Body of pancreas (tissue), 4 donors: ENCODE measurements at regions not wholly inside any gene's neighbourhood (a gene's known extent, or its start where the extent isn't known, plus 50 kb on each side); places are given as distances from the start of the nearest gene placed in this dataset.

Experiments used
- ATAC-seq: fragments of 150-250 bp; one replicate; pipeline ENCODE4 v1.9.1; 2016
- DNase-seq, 4 donors: peaks; one replicate each; pipeline ENCODE4 v3.0.0-alpha.2; 2019
- H3K27ac ChIP-seq, 4 donors: fragments of 200-600 bp; sonication (generic); 1 replicate in 3 of 4; 2 replicates in 1 of 4; pipeline versions ENCODE4 v1.5.1 to v1.6.1; 2016 to 2019; ENCODE audit warnings: mild to moderate bottlenecking in 1 of 4, mixed read lengths in 1 of 4, moderate library complexity in 1 of 4
- H3K27me3 ChIP-seq, 2 donors: fragments of 200-600 bp; sonication (generic); one replicate each; pipeline ENCODE4 v1.6.0; 2016; ENCODE audit warnings: mild to moderate bottlenecking in 1 of 2
- H3K36me3 ChIP-seq, 2 donors: fragments of 200-600 bp; sonication (generic); replicated peaks in 1 of 2; 2 replicates each; pipeline ENCODE4 v1.5.1; 2016; ENCODE audit warnings: low read depth in 2 of 2; ENCODE audit not compliant: insufficient read depth in 1 of 2
- H3K4me1 ChIP-seq: fragments of 200-600 bp; sonication (generic); one replicate; pipeline ENCODE4 v1.6.0; 2016
- H3K4me3 ChIP-seq, 2 donors: fragments of 200-600 bp; sonication (generic); 1 replicate in 1 of 2; 2 replicates in 1 of 2; pipeline ENCODE4 v1.5.1; 2016 to 2019
- H3K9me3 ChIP-seq, 3 donors: fragments of 200-600 bp; sonication (generic); 1 replicate in 2 of 3; 2 replicates in 1 of 3; pipeline ENCODE4 v1.5.1; 2016
- CTCF ChIP-seq, 7 experiments: fragments of 450-650 bp in 4 of 7; fragments of 200-600 bp in 3 of 7; sonication (generic) in 3 of 7; IDR thresholded peaks; one replicate each; pipeline ENCODE4 v1.5.1; 2016 to 2019; ENCODE audit warnings: antibody characterized with exemption in 7 of 7
- POLR2A ChIP-seq, 3 donors: fragments of 450-650 bp; IDR thresholded peaks; one replicate each; pipeline ENCODE4 v1.6.1; 2016; ENCODE audit warnings: antibody characterized with exemption in 3 of 3, mild to moderate bottlenecking in 2 of 3
- WGBS, 2 donors: methylation state at CpG; one replicate each; pipeline ENCODE4 v1.1.5; 2017; 5-methylcytosine and 5-hydroxymethylcytosine counted together
- intact Hi-C: fragments of 100-400 bp; cut with DNase I; formaldehyde crosslinking; loops from one replicate; pipeline ENCODE4 v1.15.1; 2023

- H3K9me3 ChIP-seq: no peaks in the 10 kb centered on the region
- no peaks in the 10 kb centered on the region for H3K36me3 ChIP-seq
- intact Hi-C loops: no loop called here
- WGBS, 2 donors: 30 to 38% methylated on average over 5 of the region's 5 CpGs
- DNase-seq (no peak), ATAC-seq (no peak)
- TF ChIP-seq CTCF (IDR thresholded peaks at IDR 0.05) (no peak), POLR2A (IDR thresholded peaks at IDR 0.05) (no peak)
- no peak overlapping the region for H3K27ac ChIP-seq
- peaks cover 7% of the 10 kb centered on the region for H3K4me1 ChIP-seq
- H3K27me3 ChIP-seq: no peaks in the 10 kb centered on the region
- no peak overlapping the region for H3K4me3 ChIP-seq
Measured at GRCh38 chr12:41936333-41936732, 208.3 kb downstream of the GXYLT1 start.

GRCh38 chr12:41935911-41936310 is 208.8 kb downstream of the GXYLT1 start:
- no peak for ATAC-seq
- H3K4me3 ChIP-seq: no peak overlapping the region
- peaks cover 7% of the 10 kb centered on the region for H3K4me1 ChIP-seq
- no peaks in the 10 kb centered on the region for H3K36me3 ChIP-seq
- no peak for TF ChIP-seq CTCF (IDR thresholded peaks at IDR 0.05)
- no peak for TF ChIP-seq POLR2A (IDR thresholded peaks at IDR 0.05)
- no peak for DNase-seq
- 55 to 70% methylated on average over 3 of the region's 3 CpGs for WGBS, 2 donors
- no peaks in the 10 kb centered on the region for H3K9me3 ChIP-seq
- no peak overlapping the region for H3K27ac ChIP-seq
- H3K27me3 ChIP-seq: no peaks in the 10 kb centered on the region
- intact Hi-C loops: no loop called here

- whole genome bisulfite sequencing, 2 donors: 2% methylated on average over 31 to 35 of the region's 35 CpGs
- H3K27me3 ChIP-seq: no peaks in the 10 kb centered on the region
- H3K36me3 ChIP-seq: no peaks in the 10 kb centered on the region
- H3K9me3 ChIP-seq: no peaks in the 10 kb centered on the region
- no peak overlapping the region for H3K27ac ChIP-seq
- intact Hi-C loops: no loop called here
- peaks cover 7% of the 10 kb centered on the region for H3K4me1 ChIP-seq
- DNase-seq (peak; percentile 42 to 67 (median 56)), ATAC-seq (peak; percentile 76)
- peak overlapping the region in 1 of 2 donors; percentile 28 for H3K4me3 ChIP-seq
- no peak for TF ChIP-seq POLR2A (IDR thresholded peaks at IDR 0.05)
- no peak for TF ChIP-seq CTCF (IDR thresholded peaks at IDR 0.05)
Measured at GRCh38 chr12:41932470-41932991, 212.1 kb downstream of the GXYLT1 start.

GRCh38 chr12:41930866-41931437 is 213.7 kb downstream of the GXYLT1 start:
- intact Hi-C loops: no loop called here
- no peaks in the 10 kb centered on the region for H3K36me3 ChIP-seq
- WGBS, 2 donors: 27 to 44% methylated on average over 7 of the region's 7 CpGs
- H3K4me1 ChIP-seq: peaks cover 7% of the 10 kb centered on the region
- no peaks in the 10 kb centered on the region for H3K27me3 ChIP-seq
- DNase-seq (no peak), ATAC-seq (no peak)
- no peak for TF ChIP-seq CTCF (IDR thresholded peaks at IDR 0.05)
- TF ChIP-seq POLR2A (IDR thresholded peaks at IDR 0.05): no peak
- no peaks in the 10 kb centered on the region for H3K9me3 ChIP-seq
- no peak overlapping the region for H3K27ac ChIP-seq
- no peak overlapping the region for H3K4me3 ChIP-seq

GRCh38 chr12:41924111-41924510 is 220.6 kb downstream of the GXYLT1 start:
- no peaks in the 10 kb centered on the region for H3K9me3 ChIP-seq
- no peak overlapping the region for H3K4me3 ChIP-seq
- TF ChIP-seq CTCF (IDR thresholded peaks at IDR 0.05) (no peak), POLR2A (IDR thresholded peaks at IDR 0.05) (no peak)
- DNase-seq (no peak), ATAC-seq (no peak)
- intact Hi-C loops: no loop called here
- H3K36me3 ChIP-seq: no peaks in the 10 kb centered on the region
- H3K27ac ChIP-seq: no peak overlapping the region
- H3K27me3 ChIP-seq: no peaks in the 10 kb centered on the region
- no peaks in the 10 kb centered on the region for H3K4me1 ChIP-seq
- 64 to 67% methylated on average over 2 of the region's 2 CpGs for whole genome bisulfite sequencing, 2 donors
